ENCODE measurements at regions not wholly inside any gene's neighbourhood (a gene's known extent, or its start where the extent isn't known, plus 50 kb on each side); places are given as distances from the start of the nearest gene placed in this dataset.

- POLR2A ChIA-PET = no interaction called here
- CTCF ChIA-PET = no interaction called here
Measured at GRCh38 chr16:80347002-80347401, 193.8 kb upstream of the DYNLRB2 start.

GRCh38 chr16:80346111-80346632, 194.6 kb upstream of the DYNLRB2 start:
- TF ChIP-seq L3MBTL2 (conservative IDR thresholded peaks at IDR 0.05) = no peak
- DNase-seq (ENCODE audit: extremely low spot score) = no peak
- ChIA-PET POLR2A (no interaction called here), CTCF (no interaction called here)

More at GRCh38 chr16:80347002-80347401, 193.8 kb upstream of the DYNLRB2 start:
- no peak for DNase-seq (ENCODE audit: extremely low spot score)
- TF ChIP-seq HDGF (IDR thresholded peaks at IDR 0.05; ENCODE audit: borderline replicate concordance) = no peak
- no peak for TF ChIP-seq FOXA1 (IDR thresholded peaks at IDR 0.05)
- no peak for TF ChIP-seq NFRKB (IDR thresholded peaks at IDR 0.05)
- no peak for TF ChIP-seq ARNT (IDR thresholded peaks at IDR 0.05)
- no peak for TF ChIP-seq L3MBTL2 (conservative IDR thresholded peaks at IDR 0.05)
- no peak for TF ChIP-seq SUZ12 (IDR thresholded peaks at IDR 0.05)
- no peak for TF ChIP-seq LEF1 (IDR thresholded peaks at IDR 0.05; ENCODE audit: borderline replicate concordance)
- no peak for TF ChIP-seq FOXM1 (IDR thresholded peaks at IDR 0.05; ENCODE audit: borderline replicate concordance)
- TF ChIP-seq FOXK2 (IDR thresholded peaks at IDR 0.05) = no peak
- TF ChIP-seq PKNOX1 (IDR thresholded peaks at IDR 0.05) = no peak
- no peak for TF ChIP-seq ZNF384 (IDR thresholded peaks at IDR 0.05)
- TF ChIP-seq BHLHE40 (IDR thresholded peaks at IDR 0.05; ENCODE audit: borderline replicate concordance) = no peak
- TF ChIP-seq CTBP1 (IDR thresholded peaks at IDR 0.05; ENCODE audit: borderline replicate concordance) = no peak
- TF ChIP-seq SP1 (IDR thresholded peaks at IDR 0.05) = no peak
- TF ChIP-seq TARDBP (IDR thresholded peaks at IDR 0.05) = no peak
- TF ChIP-seq ELF4 (IDR thresholded peaks at IDR 0.05) = no peak

DNA sequence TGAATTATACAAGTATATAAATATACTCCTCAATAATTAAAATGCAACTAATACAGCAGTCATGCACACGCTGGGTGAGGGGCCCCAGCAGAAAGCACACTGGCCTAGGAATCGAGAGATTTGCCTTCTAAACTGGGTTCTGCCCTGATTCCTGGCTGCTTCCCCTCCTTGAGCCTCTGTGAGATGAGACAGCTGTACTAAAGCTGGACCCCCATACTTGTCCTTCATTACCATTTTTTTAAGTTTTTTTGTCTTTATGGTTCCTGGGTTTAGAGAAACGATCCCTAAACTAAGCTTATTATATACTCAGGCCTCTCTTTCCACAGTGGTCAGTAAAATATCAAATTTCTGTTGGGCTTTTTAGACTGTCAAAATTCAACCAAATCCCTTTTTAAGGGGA, 195.1 kb upstream of the DYNLRB2 start:
- DNase-seq (ENCODE audit: extremely low spot score) = no peak
- TF ChIP-seq TARDBP (IDR thresholded peaks at IDR 0.05) = no peak
- no peak for TF ChIP-seq SP1 (IDR thresholded peaks at IDR 0.05)
- TF ChIP-seq ZNF384 (IDR thresholded peaks at IDR 0.05) = no peak
- CTCF ChIA-PET = no interaction called here
- POLR2A ChIA-PET = no interaction called here

DNA sequence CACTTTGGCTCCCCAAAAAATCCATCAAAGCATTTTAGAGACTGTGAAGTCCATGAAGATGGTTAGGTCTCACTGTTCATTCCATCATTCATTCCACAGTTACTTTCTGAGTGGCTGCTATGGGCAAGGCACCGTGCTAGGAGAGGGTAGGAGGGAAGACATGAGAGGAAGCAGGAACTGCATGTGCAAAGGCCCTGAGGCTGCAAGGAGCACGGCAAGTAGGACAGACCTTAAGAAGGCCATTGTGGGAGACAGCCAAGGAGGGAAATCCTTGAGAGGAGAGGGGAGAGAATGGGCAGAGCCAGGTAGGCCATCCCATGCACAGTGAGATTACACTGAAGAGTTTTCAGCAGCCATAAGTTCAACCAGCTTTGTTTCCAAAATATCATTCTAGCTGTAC, 196.2 kb upstream of the DYNLRB2 start:
- TF ChIP-seq SUZ12 (IDR thresholded peaks at IDR 0.05) = no peak
- ChIA-PET POLR2A (no interaction called here), CTCF (no interaction called here)
- DNase-seq (ENCODE audit: extremely low spot score) = no peak

DNA sequence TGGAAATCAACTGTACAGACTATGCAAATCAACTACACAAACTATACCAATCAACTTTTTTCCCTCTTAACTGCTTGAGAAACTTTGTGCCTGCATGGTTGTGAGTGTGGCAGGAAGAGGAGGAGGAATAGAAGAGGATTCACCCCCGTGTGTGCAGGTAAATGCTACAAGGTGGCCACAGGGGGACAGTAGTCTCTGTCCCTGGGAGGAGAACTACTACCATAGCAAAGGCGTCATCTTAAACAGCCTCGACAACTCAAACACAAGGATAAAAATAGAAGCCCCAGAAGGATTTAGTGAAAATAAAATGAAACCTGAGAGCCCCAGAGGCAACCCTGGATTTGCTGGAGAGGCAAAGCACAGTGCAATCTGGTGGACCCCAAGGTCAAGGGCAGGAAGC, 199.5 kb upstream of the DYNLRB2 start:
- POLR2A ChIA-PET = no interaction called here
- no peak for DNase-seq (ENCODE audit: extremely low spot score)
- TF ChIP-seq ELF4 (IDR thresholded peaks at IDR 0.05) = no peak
- TF ChIP-seq BHLHE40 (IDR thresholded peaks at IDR 0.05; ENCODE audit: borderline replicate concordance) = no peak
- TF ChIP-seq FOXM1 (IDR thresholded peaks at IDR 0.05; ENCODE audit: borderline replicate concordance) = no peak
- no peak for TF ChIP-seq SUZ12 (IDR thresholded peaks at IDR 0.05)
- CTCF ChIA-PET = no interaction called here

DNA sequence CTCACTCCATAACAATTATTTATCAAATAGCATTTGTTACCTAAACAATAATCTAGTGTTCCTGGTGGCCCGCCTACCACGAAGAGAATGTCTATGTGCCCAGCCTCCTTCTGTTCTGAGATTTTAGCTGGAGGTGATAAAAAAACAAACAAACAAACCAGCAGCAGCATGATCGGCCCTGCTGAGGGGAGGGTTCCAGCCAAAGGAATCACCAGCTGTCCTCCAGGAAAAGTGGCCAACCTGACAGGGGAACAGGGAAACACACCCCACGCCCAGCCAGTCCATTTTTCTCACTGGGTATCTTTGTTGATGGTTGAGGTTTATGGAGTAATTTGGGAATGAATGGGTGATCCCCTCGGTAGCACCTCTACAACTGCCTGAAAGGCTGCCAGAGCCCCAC, 203.0 kb upstream of the DYNLRB2 start:
- TF ChIP-seq ELF4 (IDR thresholded peaks at IDR 0.05) = no peak
- TF ChIP-seq HDGF (IDR thresholded peaks at IDR 0.05; ENCODE audit: borderline replicate concordance) = no peak
- no peak for TF ChIP-seq PKNOX1 (IDR thresholded peaks at IDR 0.05)
- TF ChIP-seq BHLHE40 (IDR thresholded peaks at IDR 0.05; ENCODE audit: borderline replicate concordance) = no peak
- TF ChIP-seq ZNF384 (IDR thresholded peaks at IDR 0.05) = no peak
- TF ChIP-seq SP1 (IDR thresholded peaks at IDR 0.05) = no peak
- TF ChIP-seq FOXA1 (IDR thresholded peaks at IDR 0.05) = no peak
- POLR2A ChIA-PET = no interaction called here
- CTCF ChIA-PET = no interaction called here
- DNase-seq (ENCODE audit: extremely low spot score) = no peak

- ChIA-PET CTCF (no interaction called here), POLR2A (no interaction called here)
- DNase-seq (ENCODE audit: extremely low spot score) = no peak
- TF ChIP-seq CTBP1 (IDR thresholded peaks at IDR 0.05; ENCODE audit: borderline replicate concordance) (no peak), LEF1 (IDR thresholded peaks at IDR 0.05; ENCODE audit: borderline replicate concordance) (no peak), FOXK2 (IDR thresholded peaks at IDR 0.05) (no peak), SP1 (IDR thresholded peaks at IDR 0.05) (no peak), NFRKB (IDR thresholded peaks at IDR 0.05) (no peak), ZNF384 (IDR thresholded peaks at IDR 0.05) (no peak), TARDBP (IDR thresholded peaks at IDR 0.05) (no peak), L3MBTL2 (conservative IDR thresholded peaks at IDR 0.05) (no peak), SUZ12 (IDR thresholded peaks at IDR 0.05) (no peak), ARNT (IDR thresholded peaks at IDR 0.05) (no peak), FOXM1 (IDR thresholded peaks at IDR 0.05; ENCODE audit: borderline replicate concordance) (no peak), ELF4 (IDR thresholded peaks at IDR 0.05) (no peak), PKNOX1 (IDR thresholded peaks at IDR 0.05) (no peak), HDGF (IDR thresholded peaks at IDR 0.05; ENCODE audit: borderline replicate concordance) (no peak)
Measured at GRCh38 chr16:80330803-80331202, 210.0 kb upstream of the DYNLRB2 start.

DNA sequence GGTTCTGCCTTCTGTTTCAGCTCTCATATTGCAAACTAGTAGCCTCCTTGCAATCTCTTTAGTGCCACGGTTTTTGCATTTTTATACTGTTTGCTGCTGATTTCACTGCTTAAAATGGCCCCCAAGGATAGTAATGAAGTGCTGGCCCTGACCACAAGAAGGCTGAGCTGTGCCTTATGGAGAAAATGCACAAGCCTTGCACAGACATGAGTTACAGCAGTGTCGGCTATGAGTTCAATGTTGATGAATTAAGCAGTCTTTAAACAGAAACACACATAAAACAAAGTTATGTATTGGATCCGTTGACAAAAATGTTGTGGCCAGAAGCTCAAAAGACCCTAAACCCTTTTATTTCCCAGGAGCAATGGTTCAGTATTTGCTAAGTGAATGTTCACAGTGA, 210.6 kb upstream of the DYNLRB2 start:
- POLR2A ChIA-PET = no interaction called here
- TF ChIP-seq SUZ12 (IDR thresholded peaks at IDR 0.05) (no peak), L3MBTL2 (conservative IDR thresholded peaks at IDR 0.05) (no peak), PKNOX1 (IDR thresholded peaks at IDR 0.05) (no peak), ELF4 (IDR thresholded peaks at IDR 0.05) (no peak), TARDBP (IDR thresholded peaks at IDR 0.05) (no peak), ARNT (IDR thresholded peaks at IDR 0.05) (no peak), FOXM1 (IDR thresholded peaks at IDR 0.05; ENCODE audit: borderline replicate concordance) (no peak)
- DNase-seq (ENCODE audit: extremely low spot score) = no peak

More for the DNA sequence above, 210.6 kb upstream of the DYNLRB2 start:
- CTCF ChIA-PET = no interaction called here
